PC-9 (cell line): ENCODE measurements at regions not wholly inside any gene's neighbourhood (a gene's known extent, or its start where the extent isn't known, plus 50 kb on each side); places are given as distances from the start of the nearest gene placed in this dataset.

Source experiments
- BruUV-seq: library from RNA; stranded (reverse); fragments of 400-500 nt; replicated peaks from 2 replicates; lab custom pipeline; 2021; lab: Mats Ljungman, UMichigan
- CTCF ChIA-PET: fragments of 300-600 bp; sonication (Branson Sonifier 250); formaldehyde crosslinking; loops from one replicate; lab custom pipeline; 2022; ENCODE audit warnings: antibody characterized with exemption; lab: Charles Lee
- POLR2A ChIA-PET: fragments of 300-600 bp; sonication (Branson Sonifier 250); formaldehyde crosslinking; loops from one replicate; lab custom pipeline; 2022; ENCODE audit warnings: antibody characterized with exemption; ENCODE audit not compliant: unreplicated experiment; lab: Charles Lee
- DNase-seq, 2 experiments: peaks; one replicate each; pipeline versions ENCODE4 v3.0.0 to v3.0.0-alpha.2; 2015 to 2022; ENCODE audit warnings: mixed read lengths in 1 of 2
- H2AFZ ChIP-seq: fragments of 200-600 bp; sonication (generic); 2 replicates; pipeline ENCODE4 v1.8.1; 2017; ENCODE audit warnings: antibody characterized with exemption
- H3F3A ChIP-seq: fragments of 200-600 bp; sonication (generic); 2 replicates; pipeline ENCODE4 v1.8.1; 2017; ENCODE audit warnings: antibody characterized with exemption, mild to moderate bottlenecking, low read depth; ENCODE audit not compliant: insufficient read depth
- H3K27ac ChIP-seq: fragments of 200-600 bp; sonication (generic); 2 replicates; pipeline ENCODE4 v1.6.1; 2016; ENCODE audit warnings: mixed run types
- H3K27me3 ChIP-seq: fragments of 200-600 bp; sonication (generic); 2 replicates; pipeline ENCODE4 v1.6.1; 2016; ENCODE audit warnings: low read depth, mixed run types; ENCODE audit not compliant: insufficient read depth
- H3K36me3 ChIP-seq: fragments of 200-600 bp; sonication (generic); 2 replicates; pipeline ENCODE4 v1.6.1; 2016; ENCODE audit warnings: low read depth, mixed run types
- H3K4me1 ChIP-seq: fragments of 200-600 bp; sonication (generic); replicated peaks from 2 replicates; pipeline ENCODE4 v1.6.1; 2016; ENCODE audit warnings: mixed run types; ENCODE audit not compliant: insufficient read depth
- H3K4me2 ChIP-seq: fragments of 200-600 bp; sonication (generic); 2 replicates; pipeline ENCODE4 v1.6.1; 2017; ENCODE audit warnings: mixed run types
- H3K4me3 ChIP-seq: fragments of 200-600 bp; sonication (generic); 2 replicates; pipeline ENCODE4 v1.6.1; 2016; ENCODE audit warnings: mixed run types
- H3K79me2 ChIP-seq: fragments of 200-600 bp; sonication (generic); 2 replicates; pipeline ENCODE4 v1.6.1; 2017; ENCODE audit warnings: low read depth, mixed run types
- H3K9me2 ChIP-seq: fragments of 200-600 bp; sonication (generic); 2 replicates; pipeline ENCODE4 v1.8.1; 2017; ENCODE audit warnings: mild to moderate bottlenecking; ENCODE audit not compliant: insufficient read depth
- H3K9me3 ChIP-seq: fragments of 200-600 bp; sonication (generic); 2 replicates; pipeline ENCODE4 v1.8.1; 2016; ENCODE audit warnings: low read depth; ENCODE audit not compliant: insufficient read depth
- H4K20me1 ChIP-seq: fragments of 200-600 bp; sonication (generic); 2 replicates; pipeline ENCODE4 v1.8.1; 2017; ENCODE audit not compliant: insufficient read depth
- CTCF ChIP-seq: fragments of 200-600 bp; sonication (generic); conservative IDR thresholded peaks from 2 replicates; pipeline ENCODE4 v1.6.1; 2017; ENCODE audit warnings: mixed run types, antibody characterized with exemption, mild to moderate bottlenecking, moderate library complexity
- EZH2 ChIP-seq: fragments of 200-600 bp; sonication (generic); IDR thresholded peaks from 2 replicates; pipeline ENCODE4 v1.8.0; 2017; ENCODE audit warnings: antibody characterized with exemption, low read depth
- intact Hi-C: fragments of 100-400 bp; cut with micrococcal nuclease; formaldehyde crosslinking; loops from one replicate; pipeline ENCODE4 v1.10.0; 2022; ENCODE audit not compliant: unreplicated experiment

GRCh38 chr11:92688416-92688815, 281.0 kb upstream of the MTNR1B start:
- H3K9me3 ChIP-seq = no peaks in the 10 kb centered on the region
- ChIA-PET POLR2A (no interaction called here), CTCF (no interaction called here)
- H3K4me3 ChIP-seq = no peak overlapping the region
- TF ChIP-seq EZH2 (no peak), CTCF (no peak)
- no TSS peak for BruUV-seq
- no peak overlapping the region for H3K27ac ChIP-seq
- no peaks in the 10 kb centered on the region for H3K4me1 ChIP-seq
- intact Hi-C loops = no loop called here
- H3F3A ChIP-seq = no peaks in the 10 kb centered on the region
- no peaks in the 10 kb centered on the region for H3K79me2 ChIP-seq
- H3K27me3 ChIP-seq = no peaks in the 10 kb centered on the region
- no peaks in the 10 kb centered on the region for H3K9me2 ChIP-seq
- no peak for DNase-seq
- no peak overlapping the region for H2AFZ ChIP-seq
- H3K4me2 ChIP-seq = no peak overlapping the region
- H4K20me1 ChIP-seq = no peaks in the 10 kb centered on the region
- H3K36me3 ChIP-seq = no peaks in the 10 kb centered on the region

- Histone ChIP-seq H3K4me3 (no peak overlapping the region), H3K9me2 (no peaks in the 10 kb centered on the region), H3K4me2 (no peak overlapping the region), H3F3A (no peaks in the 10 kb centered on the region), H3K9me3 (no peaks in the 10 kb centered on the region), H3K79me2 (no peaks in the 10 kb centered on the region), H3K4me1 (no peaks in the 10 kb centered on the region), H3K27me3 (no peaks in the 10 kb centered on the region), H3K27ac (no peak overlapping the region), H3K36me3 (no peaks in the 10 kb centered on the region), H4K20me1 (no peaks in the 10 kb centered on the region), H2AFZ (no peak overlapping the region)
- intact Hi-C loops = no loop called here
- ChIA-PET POLR2A (no interaction called here), CTCF (interaction anchor here (1.1 kb wide), 1 partner anchor 193 kb away, joined by 3 read pairs; no protein-coding TSS in a partner anchor)
- BruUV-seq = no TSS peak
- no peak for TF ChIP-seq CTCF
- no peak for TF ChIP-seq EZH2
- DNase-seq = no peak
These were observed 276.5 kb upstream of the MTNR1B start for GRCh38 chr11:92692826-92693546.

- Histone ChIP-seq H3K36me3 (no peaks in the 10 kb centered on the region), H3F3A (no peaks in the 10 kb centered on the region), H3K79me2 (no peaks in the 10 kb centered on the region), H3K27ac (no peak overlapping the region), H2AFZ (no peak overlapping the region), H3K4me2 (no peak overlapping the region), H3K4me1 (no peaks in the 10 kb centered on the region), H4K20me1 (no peaks in the 10 kb centered on the region), H3K4me3 (no peak overlapping the region), H3K27me3 (no peaks in the 10 kb centered on the region), H3K9me3 (no peaks in the 10 kb centered on the region), H3K9me2 (no peaks in the 10 kb centered on the region)
- POLR2A ChIA-PET = interaction anchor here (0.5 kb wide), 1 partner anchor 86 kb away, joined by 3 read pairs; no protein-coding TSS in a partner anchor
- CTCF ChIA-PET = no interaction called here
- no peak for TF ChIP-seq EZH2
- no peak for TF ChIP-seq CTCF
- no peak for DNase-seq
- intact Hi-C loops = no loop called here
- BruUV-seq = no TSS peak
These were observed 273.4 kb upstream of the MTNR1B start for GRCh38 chr11:92696076-92696475.
